ENCODE measurements at regions not wholly inside any gene's neighbourhood (a gene's known extent, or its start where the extent isn't known, plus 50 kb on each side); places are given as distances from the start of the nearest gene placed in this dataset.

- H3K27ac ChIP-seq, result no peak overlapping the region
- ChIA-PET CTCF (no interaction called here), POLR2A (ENCODE audit: low non-redundant PET) (no interaction called here)
- DNase-seq (ENCODE audit: low spot score), result peak; percentile 38
- TF ChIP-seq CTCF (conservative IDR thresholded peaks at IDR 0.05; ENCODE audit: low read depth), result no peak
Measured at GRCh38 chr13:37954191-37954590, 84.6 kb upstream of the TRPC4 start.

GRCh38 chr13:37953696-37954095, 84.1 kb upstream of the TRPC4 start:
- no peak overlapping the region for H3K27ac ChIP-seq
- ChIA-PET CTCF (no interaction called here), POLR2A (ENCODE audit: low non-redundant PET) (no interaction called here)
- TF ChIP-seq CTCF (conservative IDR thresholded peaks at IDR 0.05; ENCODE audit: low read depth), result no peak
- no peak for DNase-seq (ENCODE audit: low spot score)

GRCh38 chr13:37950016-37950415, 80.4 kb upstream of the TRPC4 start:
- no peak for TF ChIP-seq CTCF (conservative IDR thresholded peaks at IDR 0.05; ENCODE audit: low read depth)
- H3K27ac ChIP-seq, result no peak overlapping the region
- no peak for DNase-seq (ENCODE audit: low spot score)
- ChIA-PET CTCF (no interaction called here), POLR2A (ENCODE audit: low non-redundant PET) (no interaction called here)

- no peak overlapping the region for H3K27ac ChIP-seq
- TF ChIP-seq CTCF (conservative IDR thresholded peaks at IDR 0.05; ENCODE audit: low read depth), result no peak
- POLR2A ChIA-PET (ENCODE audit: low non-redundant PET), result no interaction called here
- no peak for DNase-seq (ENCODE audit: low spot score)
- CTCF ChIA-PET, result no interaction called here
Measured at GRCh38 chr13:37947419-37948140, 78.0 kb upstream of the TRPC4 start.

- ChIA-PET POLR2A (ENCODE audit: low non-redundant PET) (no interaction called here), CTCF (interaction anchor here (0.6 to 0.7 kb wide), 2 partner anchors 34 to 35 kb away, joined by 3 read pairs; no protein-coding TSS in a partner anchor)
- TF ChIP-seq CTCF (conservative IDR thresholded peaks at IDR 0.05; ENCODE audit: low read depth), result no peak
- no peak for DNase-seq (ENCODE audit: low spot score)
- H3K27ac ChIP-seq, result no peak overlapping the region
Measured at GRCh38 chr13:37945651-37946575, 76.3 kb upstream of the TRPC4 start.

GRCh38 chr13:37944869-37945442, 75.4 kb upstream of the TRPC4 start:
- ChIA-PET POLR2A (ENCODE audit: low non-redundant PET) (no interaction called here), CTCF (no interaction called here)
- H3K27ac ChIP-seq, result no peak overlapping the region
- TF ChIP-seq CTCF (conservative IDR thresholded peaks at IDR 0.05; ENCODE audit: low read depth), result no peak
- no peak for DNase-seq (ENCODE audit: low spot score)
